NOMO-1 (cell line): ENCODE measurements at regions not wholly inside any gene's neighbourhood (a gene's known extent, or its start where the extent isn't known, plus 50 kb on each side); places are given as distances from the start of the nearest gene placed in this dataset.

Experiments used
- DNase-seq, 2 experiments: peaks; one replicate each; lab custom pipeline; 2025; ENCODE audit not compliant: unreplicated experiment in 2 of 2; lab: John Stamatoyannopoulos, UW

DNA sequence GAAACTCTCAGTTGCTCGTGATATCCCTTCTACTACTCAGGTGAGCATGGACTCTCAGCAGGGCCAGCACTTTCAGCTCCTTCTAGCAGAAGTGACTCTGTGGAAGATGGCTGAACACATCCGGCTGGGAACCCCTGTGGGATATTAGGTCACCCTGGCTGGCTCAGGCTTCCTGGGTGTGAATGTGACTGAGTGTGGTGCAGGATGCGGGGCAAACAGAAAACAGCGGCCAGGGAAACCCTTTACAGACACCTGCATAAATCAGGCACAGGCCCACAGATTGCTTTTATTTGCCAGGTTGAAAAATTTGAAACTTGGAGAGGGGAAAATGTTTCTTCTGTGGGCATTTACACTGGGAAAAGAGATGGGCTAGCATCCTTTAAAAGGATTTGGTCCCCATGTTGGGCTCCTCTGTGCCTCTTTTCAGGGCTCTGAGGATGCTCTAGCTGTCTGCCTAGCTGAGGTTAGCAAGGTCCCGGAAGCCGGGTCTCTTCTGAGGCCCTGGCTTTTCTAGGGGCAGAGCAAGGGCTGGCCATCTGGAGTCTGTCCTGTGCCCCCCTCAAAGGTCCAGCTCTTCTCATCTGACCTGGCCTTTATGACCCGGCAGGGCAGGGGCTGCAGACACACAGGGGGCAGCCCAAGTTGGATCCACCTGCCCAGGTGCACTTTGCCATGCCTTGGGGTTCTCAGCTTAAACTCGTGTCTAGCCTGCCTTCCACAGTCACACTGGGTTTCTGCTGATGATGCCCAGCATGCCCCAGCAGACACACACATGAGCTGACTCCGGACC, 243.0 kb downstream of the SIPA1L2 start:
- DNase-seq = no peak

DNA sequence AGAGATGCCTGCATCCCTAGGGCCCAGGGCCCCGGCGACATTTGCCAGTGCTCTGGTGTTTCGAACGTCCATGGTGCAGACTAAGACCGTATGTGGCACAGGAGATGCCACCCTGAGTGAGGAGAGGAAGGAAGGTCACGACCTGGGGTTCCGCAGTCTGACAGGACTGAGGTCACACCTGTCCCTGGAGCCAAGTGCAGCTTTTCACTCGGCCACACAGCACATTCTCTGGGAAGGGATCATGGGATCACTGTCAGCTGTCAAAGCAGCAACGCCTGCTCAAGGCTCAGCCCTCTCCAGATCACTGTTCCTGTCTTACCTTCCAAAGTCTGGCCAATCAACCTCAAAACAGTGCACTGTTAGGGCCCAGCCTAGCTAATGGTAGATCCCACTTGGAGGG, 243.6 kb downstream of the SIPA1L2 start:
- no peak for DNase-seq

DNA sequence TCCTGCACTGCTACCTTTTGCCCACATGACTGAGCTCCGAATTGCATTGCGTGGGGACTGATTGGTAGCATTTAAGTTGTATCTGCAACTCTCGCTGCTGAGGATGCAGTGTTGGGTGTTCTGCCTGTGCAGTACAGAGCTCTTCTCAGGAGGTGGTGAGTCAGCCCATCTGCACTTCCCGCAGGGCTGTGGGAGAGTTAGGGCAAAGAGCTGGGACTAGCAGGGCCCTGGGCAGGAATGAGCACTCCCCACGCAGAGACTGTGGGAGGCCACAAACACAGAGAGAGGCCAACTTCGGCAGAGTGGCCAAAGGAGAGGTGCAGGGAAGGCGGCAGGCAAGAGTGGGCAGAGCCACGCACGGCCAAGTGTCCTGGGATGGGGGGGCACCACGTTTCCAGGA, 244.7 kb downstream of the SIPA1L2 start:
- no peak for DNase-seq

DNA sequence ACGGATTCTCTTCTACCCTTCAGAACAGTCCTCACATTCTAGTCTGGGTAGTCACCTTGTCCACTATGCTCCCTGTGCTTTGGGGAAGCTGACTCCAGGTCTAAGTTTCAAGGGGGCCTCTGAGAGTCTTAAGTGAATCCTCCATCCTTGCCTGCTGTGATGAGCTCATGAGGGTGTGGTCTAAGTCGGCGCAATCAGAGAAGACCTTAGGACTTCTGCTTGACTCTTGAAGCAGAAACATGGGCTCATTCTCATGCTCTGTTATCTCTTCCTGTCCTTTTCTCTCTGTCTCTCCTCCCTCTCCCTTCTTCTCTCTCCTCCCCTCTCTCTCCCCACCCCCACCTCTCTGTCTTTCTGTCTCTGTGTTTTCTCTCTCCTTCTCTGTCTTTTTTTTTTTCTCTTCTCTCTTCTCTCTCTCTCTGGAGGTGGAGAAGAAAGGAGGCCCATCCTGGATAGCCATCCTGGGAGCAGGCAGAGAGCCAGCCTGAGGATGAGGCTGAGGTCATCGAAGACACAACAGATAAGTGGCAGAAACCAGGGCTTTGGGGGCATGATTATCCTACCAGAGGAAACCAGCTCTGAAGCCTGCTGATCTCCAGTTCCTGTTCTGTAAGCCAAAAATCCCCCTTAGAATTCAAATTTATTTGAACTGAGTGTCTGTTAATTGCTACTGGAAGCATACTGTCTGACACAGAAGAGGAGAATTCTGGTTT, 245.6 kb downstream of the SIPA1L2 start:
- no peak for DNase-seq

DNA sequence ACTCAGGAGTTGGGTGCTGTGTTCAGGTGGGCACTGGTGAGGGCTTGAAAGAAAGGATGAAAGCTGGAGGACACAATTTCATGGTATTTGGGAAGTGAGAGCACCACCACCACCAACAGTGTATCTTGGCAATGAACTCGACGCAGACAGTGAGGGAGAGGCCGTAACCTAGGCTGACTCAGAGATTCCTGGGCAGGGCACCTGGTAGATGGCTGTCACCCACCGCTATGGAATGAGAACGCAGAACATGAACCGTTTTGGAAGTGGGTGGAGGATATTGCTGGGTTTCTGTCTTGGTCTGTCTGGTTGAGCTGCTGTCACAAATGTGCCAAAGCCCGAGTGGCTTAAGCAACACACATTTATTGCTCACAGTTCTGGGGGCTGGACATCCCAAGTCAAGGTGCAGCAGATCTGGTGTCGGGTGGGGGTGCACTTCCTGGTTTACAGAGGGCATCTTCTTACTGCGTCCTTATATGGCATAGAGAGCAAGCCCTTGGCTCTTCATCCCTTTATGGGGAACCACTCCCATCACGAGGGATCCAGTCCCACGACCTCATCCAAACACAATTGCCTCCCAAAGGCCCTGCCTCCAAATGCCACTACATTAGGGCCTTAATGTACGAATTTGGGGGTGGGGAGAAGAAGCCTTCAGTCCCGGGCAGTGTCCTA, 246.3 kb downstream of the SIPA1L2 start:
- DNase-seq = no peak

DNA sequence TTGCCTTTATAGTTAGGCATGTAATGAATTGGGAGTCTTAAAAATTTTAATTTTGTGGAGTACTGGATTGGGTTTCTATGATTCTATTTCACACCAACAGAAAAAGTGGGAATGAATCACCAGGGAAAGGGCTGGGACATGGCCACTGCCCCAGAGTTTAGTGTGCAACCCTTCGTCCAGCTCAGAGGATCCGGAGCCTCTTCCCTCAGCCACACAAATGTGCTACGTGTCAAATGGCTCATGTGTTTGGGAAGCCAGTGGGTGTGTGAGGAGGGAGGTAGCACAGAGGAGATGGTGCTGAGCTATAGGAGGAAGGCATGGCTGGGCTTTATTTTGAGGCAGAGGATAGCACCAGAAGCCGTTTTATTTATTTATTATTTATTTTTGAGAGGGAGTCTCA, 247.3 kb downstream of the SIPA1L2 start:
- no peak for DNase-seq

DNA sequence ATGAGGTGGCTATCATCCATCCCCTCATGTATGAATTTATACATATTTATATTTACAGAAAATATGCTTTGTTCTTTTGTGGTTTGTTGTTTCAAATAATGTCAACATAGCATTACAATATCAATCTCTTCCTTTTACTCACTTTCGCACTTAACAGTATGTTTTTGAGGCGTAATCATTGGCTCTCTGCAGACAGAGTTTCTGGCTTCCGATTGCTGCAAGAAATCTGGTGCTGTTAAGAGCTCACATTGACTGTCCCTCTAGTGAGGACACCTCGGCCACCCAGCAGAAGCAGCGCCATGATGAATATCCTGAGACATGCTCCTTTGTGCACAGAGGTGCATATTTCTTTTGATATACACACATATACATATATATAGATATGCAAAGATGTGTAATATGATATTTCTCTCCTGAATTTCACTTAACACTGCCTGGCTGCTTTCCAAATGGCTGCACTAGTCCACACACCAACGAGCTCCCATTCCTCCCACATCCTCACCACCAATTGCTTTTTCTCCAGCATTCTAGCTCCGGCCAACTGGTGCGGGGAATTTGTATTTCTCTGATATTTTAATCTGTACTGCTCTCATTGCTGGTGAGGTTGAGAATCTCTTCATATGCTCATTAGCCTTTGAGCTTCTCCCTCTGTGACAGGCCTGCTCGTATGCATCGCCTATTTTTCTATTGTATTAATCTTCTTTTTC, 248.4 kb downstream of the SIPA1L2 start:
- DNase-seq = no peak

DNA sequence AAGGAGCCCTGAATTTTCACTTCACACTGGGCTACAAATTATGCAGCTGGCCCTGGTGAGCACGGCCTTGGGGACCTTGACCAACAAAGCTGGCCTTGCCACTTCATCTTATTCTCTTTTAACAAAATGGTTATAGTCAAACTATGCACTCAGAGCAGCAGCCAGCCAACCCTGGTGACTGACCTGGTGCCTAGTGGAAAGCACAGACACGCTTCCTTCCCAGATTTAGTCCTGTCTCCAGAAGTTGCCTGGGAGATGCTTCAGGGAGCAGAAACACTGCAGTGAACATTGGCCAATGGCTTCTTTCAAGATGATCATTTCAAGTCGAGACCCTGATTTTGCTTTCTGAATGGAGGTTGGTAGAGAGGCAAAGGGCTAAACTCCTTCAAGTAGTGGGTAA, 249.3 kb downstream of the SIPA1L2 start:
- DNase-seq = no peak

DNA sequence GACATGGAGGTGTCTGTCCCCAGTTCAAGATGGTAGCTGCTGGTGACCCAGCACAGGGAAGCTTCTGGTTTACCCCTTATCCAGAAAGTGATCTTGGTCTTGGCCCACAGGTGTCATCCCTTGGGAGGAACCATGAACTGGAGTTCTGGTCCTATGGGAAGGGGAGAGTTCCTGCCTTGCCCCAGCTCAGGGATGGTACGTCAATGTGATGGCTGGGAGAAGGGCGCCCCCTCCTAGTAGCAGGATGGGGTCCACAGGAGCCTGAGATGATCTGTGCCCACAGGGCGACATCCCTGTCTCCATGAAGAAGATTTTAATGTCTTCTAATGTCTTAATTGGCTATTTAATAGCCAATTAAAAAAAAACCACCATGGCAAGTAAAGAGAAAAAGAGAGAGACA, 249.8 kb downstream of the SIPA1L2 start:
- DNase-seq = no peak

DNA sequence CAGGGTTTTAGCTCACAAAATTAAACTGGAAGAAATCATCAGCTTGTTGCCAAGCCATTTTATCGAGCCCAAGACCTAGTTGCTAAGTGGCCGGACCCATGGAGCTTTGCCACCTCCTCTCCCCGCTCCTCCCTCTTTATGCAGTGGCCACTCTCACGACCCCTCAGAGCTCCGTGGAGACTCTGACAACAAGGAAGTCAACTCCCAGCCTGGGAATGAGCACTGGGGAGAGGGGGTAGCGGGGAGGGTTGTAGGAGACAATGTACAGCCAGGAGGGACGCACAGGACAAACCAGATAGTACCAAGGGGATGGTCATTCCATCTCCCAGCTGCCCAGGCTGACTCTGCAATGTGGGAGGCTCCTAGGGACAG, 250.9 kb downstream of the SIPA1L2 start:
- DNase-seq = no peak

DNA sequence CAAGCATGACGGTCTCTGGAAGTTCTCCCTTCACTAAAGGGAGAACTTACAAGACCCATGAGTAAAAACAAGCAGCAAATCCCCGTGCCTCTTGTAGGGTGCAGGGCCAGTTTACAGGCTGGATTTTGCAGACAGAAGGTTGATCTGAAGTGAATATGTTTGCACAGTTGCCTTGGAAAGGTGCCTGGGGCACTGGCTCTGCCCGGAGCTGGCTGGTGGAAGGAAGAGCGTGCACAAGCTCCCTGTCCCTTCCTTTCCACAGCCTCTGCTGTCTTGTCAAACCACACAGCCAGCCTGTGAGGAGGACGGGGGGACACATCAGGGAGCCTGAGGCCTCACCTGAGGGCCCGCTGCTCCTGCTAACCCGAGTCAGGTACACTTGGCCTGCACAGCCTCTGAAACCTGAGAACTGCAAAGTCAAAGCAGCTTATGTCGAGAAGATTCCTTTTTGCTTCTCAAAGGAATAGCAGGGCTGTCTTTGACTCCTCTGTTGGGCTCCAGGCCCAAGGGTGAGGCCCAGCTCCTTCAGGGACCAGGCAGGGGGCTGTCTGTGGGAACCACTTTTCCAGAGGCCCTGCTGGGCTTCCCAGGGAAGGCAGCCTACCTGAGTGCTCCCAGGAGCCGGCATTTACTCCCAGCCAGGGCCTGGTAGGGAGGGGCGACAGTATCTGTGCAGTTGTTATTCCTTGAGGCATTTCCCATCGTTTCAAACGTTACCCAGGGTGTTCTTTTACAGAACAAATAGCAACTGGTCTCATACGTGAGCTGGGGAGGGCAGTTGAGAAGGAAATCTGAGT, 251.5 kb downstream of the SIPA1L2 start:
- no peak for DNase-seq

DNA sequence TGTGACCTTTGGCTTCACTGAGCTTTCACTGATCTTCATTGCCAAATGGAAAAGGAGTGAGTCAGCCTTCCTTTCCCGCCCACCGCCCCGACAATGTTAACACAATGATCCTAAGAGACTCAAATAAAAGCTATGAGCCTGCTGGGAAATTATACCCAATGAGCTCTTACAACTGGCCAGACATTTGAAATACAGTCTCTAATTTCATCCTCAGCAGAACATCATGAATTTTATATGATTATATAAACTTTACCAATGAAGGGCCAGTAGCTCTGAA, 252.5 kb downstream of the SIPA1L2 start:
- DNase-seq = no peak

DNA sequence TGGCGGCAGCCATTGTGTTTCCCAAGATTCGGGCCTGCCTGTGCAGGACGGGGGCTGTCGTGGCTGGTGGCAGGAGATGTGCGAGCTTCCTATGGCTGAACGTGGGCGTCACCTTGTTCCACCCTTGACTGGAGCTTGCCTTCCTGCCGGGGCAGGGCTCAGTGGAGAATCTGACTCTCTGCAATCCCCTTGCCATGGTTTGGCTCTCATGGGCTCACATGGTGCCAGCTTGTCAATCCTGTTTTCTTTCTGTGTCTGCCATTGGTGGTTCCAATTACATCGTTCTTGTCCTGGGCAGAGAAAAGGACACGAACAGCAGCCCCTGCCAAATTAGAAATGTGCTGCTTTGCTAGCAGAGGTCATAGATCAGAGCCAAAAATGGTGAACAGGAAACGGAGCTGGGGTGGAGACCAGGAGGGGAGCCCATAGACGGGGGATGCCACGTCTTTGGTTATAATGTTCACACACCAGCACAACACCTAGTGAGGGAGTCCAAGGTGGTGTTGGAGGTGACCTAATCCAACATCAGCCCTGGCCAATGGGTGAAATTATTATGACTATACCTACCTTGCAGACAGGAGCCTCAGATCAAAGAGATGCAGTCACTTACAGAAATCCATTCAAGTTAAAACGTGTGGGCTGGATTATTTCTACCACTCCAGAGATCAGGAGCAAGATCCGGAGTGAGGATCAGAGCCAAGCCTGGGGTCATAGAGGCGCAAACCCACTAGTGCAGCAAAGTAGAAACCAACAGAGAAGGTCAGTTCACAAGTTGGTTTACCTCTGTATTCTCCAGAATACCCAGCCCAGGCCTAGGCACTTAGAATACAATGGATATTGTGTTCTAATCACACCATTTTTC, 253.1 kb downstream of the SIPA1L2 start:
- DNase-seq = no peak

DNA sequence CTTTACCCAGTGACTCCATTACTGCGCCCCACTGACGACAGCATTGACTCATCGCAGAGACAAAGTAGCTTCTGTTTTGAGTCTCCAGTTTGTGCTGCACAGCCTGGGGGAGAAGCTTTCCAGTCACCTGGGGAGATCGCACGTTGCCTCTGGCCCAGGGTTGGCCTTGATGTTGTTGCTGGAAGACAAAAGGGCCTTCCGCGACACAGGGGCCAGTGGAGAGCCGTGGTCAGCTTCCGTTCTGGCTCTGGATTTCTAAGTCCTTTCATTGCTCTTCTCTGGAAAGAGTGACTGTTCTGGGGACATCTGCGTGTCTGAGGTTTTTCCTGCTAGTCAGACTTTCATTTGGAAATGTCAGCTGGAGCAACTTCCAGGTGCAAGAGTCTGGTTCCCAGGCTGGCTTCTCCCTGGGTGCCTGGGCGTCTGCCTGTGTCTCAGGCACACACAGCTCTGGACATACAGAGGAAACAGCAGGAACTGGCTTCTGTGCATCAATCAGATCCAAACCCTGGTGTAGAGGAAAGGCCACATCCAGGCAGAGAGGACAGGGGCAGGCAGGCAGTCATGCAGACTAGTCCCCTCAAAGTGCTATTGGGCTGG, 257.0 kb downstream of the SIPA1L2 start:
- DNase-seq = no peak

DNA sequence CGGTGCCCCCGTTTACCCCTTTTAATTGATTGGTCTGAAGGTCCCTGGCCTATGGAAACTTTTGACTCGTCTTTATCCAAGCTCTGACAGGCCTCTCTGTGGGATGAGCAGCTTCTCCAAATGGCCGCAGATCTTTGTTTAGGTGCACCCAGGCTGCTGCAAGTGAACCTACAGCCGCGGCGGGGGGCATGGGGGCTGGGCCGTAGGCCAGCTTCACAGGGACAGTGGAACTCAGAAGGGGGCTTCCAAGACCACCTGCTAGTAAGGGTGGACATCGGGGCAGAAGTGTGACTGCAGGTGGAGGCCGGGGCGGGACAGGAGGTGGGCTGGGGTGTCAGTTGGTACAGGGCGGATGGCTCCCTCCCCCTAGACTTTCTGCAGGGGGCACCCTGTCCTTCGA, 257.5 kb downstream of the SIPA1L2 start:
- no peak for DNase-seq

DNA sequence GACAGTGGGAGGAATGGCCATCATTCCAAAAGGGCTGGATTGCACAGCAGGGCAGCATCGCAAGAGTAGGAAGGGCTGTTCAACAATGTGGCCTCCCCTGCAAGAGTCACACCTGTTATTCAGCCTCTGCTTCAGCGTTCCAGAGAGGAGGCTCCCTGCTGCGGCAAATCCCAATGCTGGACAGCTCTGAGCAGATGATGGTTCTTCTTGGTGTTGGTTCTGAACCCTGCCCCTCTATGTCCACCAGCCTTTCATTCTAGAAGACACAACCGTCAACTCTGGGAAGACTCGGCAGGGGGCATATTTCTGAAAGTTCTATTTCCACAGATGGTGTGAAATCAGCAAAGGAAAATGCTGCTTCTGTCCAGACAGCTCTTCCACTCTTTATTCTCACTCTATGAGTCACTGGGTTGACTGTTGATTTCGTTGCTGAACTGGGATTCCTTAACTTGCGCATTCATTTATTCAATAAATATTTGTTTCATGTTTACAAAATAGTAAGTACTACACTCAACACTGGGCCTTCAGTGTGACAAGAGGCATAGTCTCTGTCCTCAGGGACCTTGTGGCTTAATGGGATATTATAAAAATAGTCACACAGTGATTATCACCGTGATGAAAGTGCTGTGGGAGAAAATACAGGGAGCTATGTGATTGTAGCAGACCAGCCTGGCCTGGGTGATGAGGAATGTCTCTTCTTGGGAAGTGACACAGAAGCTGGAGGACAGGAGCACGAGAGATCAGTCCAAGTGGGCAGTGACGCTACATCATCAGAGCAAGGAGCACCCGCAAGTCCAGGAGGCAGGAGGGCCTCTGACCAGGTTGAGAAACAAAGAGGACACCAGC, 260.3 kb downstream of the SIPA1L2 start:
- DNase-seq = no peak

DNA sequence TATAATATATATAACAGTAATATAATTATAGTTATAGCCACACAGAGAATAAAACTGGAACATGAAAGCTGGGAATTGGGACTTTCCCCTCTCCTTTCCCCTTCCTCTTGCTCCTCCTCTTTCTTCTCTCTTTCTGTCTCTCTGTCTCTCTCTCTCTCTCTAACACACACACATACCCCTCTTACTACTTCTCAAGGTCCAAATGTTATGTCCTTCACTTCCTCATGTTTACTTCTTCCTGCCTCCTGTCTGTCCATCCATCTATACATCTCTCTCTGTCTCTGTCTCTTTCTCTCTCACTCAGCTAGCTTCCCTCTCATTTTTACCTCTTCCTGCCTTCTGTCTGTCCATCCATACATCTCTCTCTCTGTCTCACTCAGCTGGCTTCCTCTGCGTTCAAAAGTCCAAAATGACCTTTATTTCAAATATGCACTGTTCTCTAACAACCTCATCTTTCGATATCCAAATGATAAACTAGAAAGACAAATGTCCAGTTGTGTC, 261.1 kb downstream of the SIPA1L2 start:
- no peak for DNase-seq

DNA sequence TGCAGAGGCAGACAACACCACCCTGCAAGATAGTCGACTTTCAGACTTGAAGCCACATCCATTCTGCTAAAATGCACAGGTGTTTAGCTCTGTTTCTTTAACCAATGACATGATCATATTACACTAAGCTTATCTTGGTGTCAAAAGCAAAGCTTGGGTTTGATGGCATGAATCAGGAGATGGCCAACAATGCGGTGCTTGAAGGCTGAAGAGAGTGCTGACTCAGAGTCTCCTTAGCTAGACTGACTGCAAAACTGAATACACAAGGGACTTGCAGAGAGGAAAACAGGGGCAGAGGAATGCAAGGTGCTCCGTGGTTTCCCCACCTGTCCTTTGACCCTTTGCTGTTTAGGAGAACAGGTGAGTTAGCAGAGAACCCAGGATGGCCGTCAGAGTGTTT, 262.6 kb downstream of the SIPA1L2 start:
- DNase-seq = no peak
